ENCODE measurements at regions not wholly inside any gene's neighbourhood (a gene's known extent, or its start where the extent isn't known, plus 50 kb on each side); places are given as distances from the start of the nearest gene placed in this dataset.

- no peak for DNase-seq (ENCODE audit: low read depth)
Observed at GRCh38 chr15:77709135-77709886, 76.6 kb upstream of the LINGO1 start.

- DNase-seq (ENCODE audit: low read depth), result no peak
Observed at GRCh38 chr15:77706482-77707244, 74.0 kb upstream of the LINGO1 start.

GRCh38 chr15:77702211-77702957, 69.7 kb upstream of the LINGO1 start:
- DNase-seq (ENCODE audit: low read depth), result no peak

- no peak for DNase-seq (ENCODE audit: low read depth)
Observed at GRCh38 chr15:77698481-77698880, 65.8 kb upstream of the LINGO1 start.

- DNase-seq (ENCODE audit: low read depth), result no peak
Observed at GRCh38 chr15:77697893-77698292, 65.2 kb upstream of the LINGO1 start.

GRCh38 chr15:77696871-77697270, 64.2 kb upstream of the LINGO1 start:
- no peak for DNase-seq (ENCODE audit: low read depth)

- DNase-seq (ENCODE audit: low read depth), result no peak
Observed at GRCh38 chr15:77695961-77696582, 63.4 kb upstream of the LINGO1 start.

- no peak for DNase-seq (ENCODE audit: low read depth)
Observed at GRCh38 chr15:77695548-77695947, 62.8 kb upstream of the LINGO1 start.

- no peak for DNase-seq (ENCODE audit: low read depth)
Observed at GRCh38 chr15:77693576-77693975, 60.9 kb upstream of the LINGO1 start.

- no peak for DNase-seq (ENCODE audit: low read depth)
Observed at GRCh38 chr15:77692614-77693013, 59.9 kb upstream of the LINGO1 start.

- DNase-seq (ENCODE audit: low read depth), result no peak
Observed at GRCh38 chr15:77691607-77692006, 58.9 kb upstream of the LINGO1 start.

GRCh38 chr15:77689821-77690220, 57.1 kb upstream of the LINGO1 start:
- no peak for DNase-seq (ENCODE audit: low read depth)

- DNase-seq (ENCODE audit: low read depth), result no peak
Observed at GRCh38 chr15:77688693-77689092, 56.0 kb upstream of the LINGO1 start.

GRCh38 chr15:77688266-77688665, 55.6 kb upstream of the LINGO1 start:
- DNase-seq (ENCODE audit: low read depth), result no peak

- no peak for DNase-seq (ENCODE audit: low read depth)
Observed at GRCh38 chr15:77685082-77685815, 52.5 kb upstream of the LINGO1 start.

GRCh38 chr15:77684341-77685081, 51.8 kb upstream of the LINGO1 start:
- no peak for DNase-seq (ENCODE audit: low read depth)

- DNase-seq (ENCODE audit: low read depth), result no peak
Observed at GRCh38 chr15:77682564-77682963, 49.9 kb upstream of the LINGO1 start.

Measured in activated T-cell treated with anti-CD3 and anti-CD28 coated beads for 1 hour (primary cell).